ENCODE measurements at regions not wholly inside any gene's neighbourhood (a gene's known extent, or its start where the extent isn't known, plus 50 kb on each side); places are given as distances from the start of the nearest gene placed in this dataset.

DNA sequence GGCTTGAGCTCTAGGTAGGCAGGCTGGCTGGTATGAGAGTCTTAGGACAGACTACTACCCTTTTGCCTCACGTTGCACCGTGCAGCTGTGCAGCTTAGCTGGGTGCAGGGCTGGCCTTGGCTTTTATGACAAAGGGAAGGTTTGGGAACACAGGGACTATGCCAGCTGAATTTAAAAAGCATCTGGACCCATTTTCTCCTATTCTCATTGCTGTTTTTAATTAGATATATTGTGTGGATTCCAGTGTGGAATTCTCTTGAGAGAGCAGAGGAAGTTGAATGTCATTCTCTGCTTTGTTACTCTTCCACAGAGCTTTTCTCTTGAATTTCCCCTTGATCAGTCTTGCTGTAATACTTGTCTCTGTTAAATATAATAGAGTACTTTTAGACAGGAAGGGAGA is 192.7 kb downstream of the ZNF330 start (continued):
- TF ChIP-seq CENPT (CRISPR knock-in tag; IDR thresholded peaks at IDR 0.05; ENCODE audit: low read depth) (no peak), DPF2 (CRISPR knock-in tag; IDR thresholded peaks at IDR 0.05; ENCODE audit: borderline replicate concordance, low read depth) (no peak), SAP130 (CRISPR knock-in tag; IDR thresholded peaks at IDR 0.05; ENCODE audit: low read depth) (no peak)
- TF ChIP-seq, protein P1, sequence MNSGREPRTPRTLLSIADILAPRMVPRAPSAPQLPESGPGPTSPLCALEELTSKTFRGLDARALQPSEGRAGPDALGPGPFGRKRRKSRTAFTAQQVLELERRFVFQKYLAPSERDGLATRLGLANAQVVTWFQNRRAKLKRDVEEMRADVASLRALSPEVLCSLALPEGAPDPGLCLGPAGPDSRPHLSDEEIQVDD (CRISPR knock-in tag; IDR thresholded peaks at IDR 0.05; ENCODE audit: borderline replicate concordance), result no peak

DNA sequence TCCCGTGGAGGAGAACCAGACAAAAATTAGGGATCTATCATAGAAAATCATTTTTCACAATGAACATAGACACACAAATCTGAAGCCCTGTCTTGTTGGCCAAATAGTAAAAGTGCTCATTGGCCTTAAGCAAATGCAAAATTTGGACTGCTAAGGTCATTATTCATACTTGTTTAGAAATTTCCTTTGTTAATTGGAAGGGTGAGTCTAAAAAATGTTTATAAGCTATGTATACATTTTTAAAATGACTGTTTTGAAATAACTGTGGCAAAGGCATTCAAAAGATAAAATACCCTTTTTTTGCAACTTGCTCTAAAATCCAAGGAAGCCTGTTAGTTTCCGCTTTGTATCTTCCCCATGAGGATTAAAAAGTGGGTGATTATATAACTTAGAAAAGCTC is 195.0 kb downstream of the ZNF330 start:
- WGBS (ENCODE audit: low lambda C conversion rate), result 3% methylated on average over 2 of the region's 2 CpGs
- H4K20me1 ChIP-seq (ENCODE audit: insufficient read depth, low read length), result no peaks in the 10 kb centered on the region
- H3K9me3 ChIP-seq (ENCODE audit: low read length), result no peaks in the 10 kb centered on the region
- no peak overlapping the region for H2AFZ ChIP-seq (ENCODE audit: low read length)
- no peak overlapping the region for H3K9ac ChIP-seq (ENCODE audit: insufficient read depth, low read depth, low read length)
- in situ Hi-C loops (cut with HindIII; ENCODE audit: extremely low pct_ligation_motif_present, low pct_unique_long_range_greater_than_20kb), result no loop called here
- ChIA-PET POLR2A (no interaction called here), CTCF (ENCODE audit: low intra/inter-chr PET ratio, low total read pairs) (no interaction called here)
- FAIRE-seq (no peak), DNase-seq (ENCODE audit: low spot score) (no peak), ATAC-seq (no peak)
- H3K79me2 ChIP-seq (ENCODE audit: insufficient read depth, low read length), result no peaks in the 10 kb centered on the region
- H3K4me3 ChIP-seq (replicated peaks in 1 of 3; ENCODE audit: insufficient read depth in 1 of 3, low read depth in 2 of 3, low read length in 3 of 3), result no peak overlapping the region
- TF ChIP-seq STAT5B (CRISPR knock-in tag; IDR thresholded peaks at IDR 0.05) (no peak), SOX5 (CRISPR knock-in tag; IDR thresholded peaks at IDR 0.05; ENCODE audit: borderline replicate concordance) (no peak), ZNF501 (CRISPR knock-in tag; IDR thresholded peaks at IDR 0.05) (no peak), MAFK (conservative IDR thresholded peaks at IDR 0.05 in 1 of 2, IDR thresholded peaks at IDR 0.05 in 1 of 2; ENCODE audit: low read length in 2 of 2) (no peak), ONECUT2 (CRISPR knock-in tag; IDR thresholded peaks at IDR 0.05) (no peak), PTBP1 (IDR thresholded peaks at IDR 0.05; ENCODE audit: low read depth, low read length, poor library complexity, severe bottlenecking) (no peak)
- TF ChIP-seq, protein P2, sequence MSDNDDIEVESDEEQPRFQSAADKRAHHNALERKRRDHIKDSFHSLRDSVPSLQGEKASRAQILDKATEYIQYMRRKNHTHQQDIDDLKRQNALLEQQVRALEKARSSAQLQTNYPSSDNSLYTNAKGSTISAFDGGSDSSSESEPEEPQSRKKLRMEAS (IDR thresholded peaks at IDR 0.05), result no peak
- TF ChIP-seq, protein P3, sequence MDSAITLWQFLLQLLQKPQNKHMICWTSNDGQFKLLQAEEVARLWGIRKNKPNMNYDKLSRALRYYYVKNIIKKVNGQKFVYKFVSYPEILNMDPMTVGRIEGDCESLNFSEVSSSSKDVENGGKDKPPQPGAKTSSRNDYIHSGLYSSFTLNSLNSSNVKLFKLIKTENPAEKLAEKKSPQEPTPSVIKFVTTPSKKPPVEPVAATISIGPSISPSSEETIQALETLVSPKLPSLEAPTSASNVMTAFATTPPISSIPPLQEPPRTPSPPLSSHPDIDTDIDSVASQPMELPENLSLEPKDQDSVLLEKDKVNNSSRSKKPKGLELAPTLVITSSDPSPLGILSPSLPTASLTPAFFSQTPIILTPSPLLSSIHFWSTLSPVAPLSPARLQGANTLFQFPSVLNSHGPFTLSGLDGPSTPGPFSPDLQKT (CRISPR knock-in tag; IDR thresholded peaks at IDR 0.05; ENCODE audit: borderline replicate concordance), result no peak
- TF ChIP-seq, protein P4, sequence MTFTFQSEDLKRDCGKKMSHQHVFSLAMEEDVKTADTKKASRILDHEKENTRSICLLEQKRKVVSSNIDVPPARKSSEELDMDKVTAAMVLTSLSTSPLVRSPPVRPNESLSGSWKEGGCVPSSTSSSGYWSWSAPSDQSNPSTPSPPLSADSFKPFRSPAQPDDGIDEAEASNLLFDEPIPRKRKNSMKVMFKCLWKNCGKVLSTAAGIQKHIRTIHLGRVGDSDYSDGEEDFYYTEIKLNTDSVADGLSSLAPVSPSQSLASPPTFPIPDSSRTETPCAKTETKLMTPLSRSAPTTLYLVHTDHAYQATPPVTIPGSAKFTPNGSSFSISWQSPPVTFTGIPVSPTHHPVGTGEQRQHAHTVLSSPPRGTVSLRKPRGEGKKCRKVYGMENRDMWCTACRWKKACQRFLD (CRISPR knock-in tag; IDR thresholded peaks at IDR 0.05; ENCODE audit: borderline replicate concordance), result no peak
- intact Hi-C loops (cut with micrococcal nuclease; ENCODE audit: unreplicated experiment), result no loop called here
- no TSS peak for BruUV-seq (replicated peaks)
- H3K36me3 ChIP-seq (replicated peaks in 1 of 2; ENCODE audit: control insufficient read depth in 1 of 2, insufficient read depth in 2 of 2, low read length in 2 of 2), result no peaks in the 10 kb centered on the region
- no peaks in the 10 kb centered on the region for H3K4me1 ChIP-seq (ENCODE audit: insufficient read depth, low read length)
- H3K4me2 ChIP-seq (ENCODE audit: low read depth, low read length), result no peak overlapping the region
- no peaks in the 10 kb centered on the region; a peak in 1 of 5 replicates for H3K27me3 ChIP-seq (ENCODE audit: control insufficient read depth in 1 of 2, insufficient read depth in 2 of 2, low read length in 2 of 2)
- H3K27ac ChIP-seq (ENCODE audit: extremely low read length, insufficient read depth, low read length), result no peak overlapping the region
